ENCODE measurements at regions not wholly inside any gene's neighbourhood (a gene's known extent, or its start where the extent isn't known, plus 50 kb on each side); places are given as distances from the start of the nearest gene placed in this dataset.

DNA sequence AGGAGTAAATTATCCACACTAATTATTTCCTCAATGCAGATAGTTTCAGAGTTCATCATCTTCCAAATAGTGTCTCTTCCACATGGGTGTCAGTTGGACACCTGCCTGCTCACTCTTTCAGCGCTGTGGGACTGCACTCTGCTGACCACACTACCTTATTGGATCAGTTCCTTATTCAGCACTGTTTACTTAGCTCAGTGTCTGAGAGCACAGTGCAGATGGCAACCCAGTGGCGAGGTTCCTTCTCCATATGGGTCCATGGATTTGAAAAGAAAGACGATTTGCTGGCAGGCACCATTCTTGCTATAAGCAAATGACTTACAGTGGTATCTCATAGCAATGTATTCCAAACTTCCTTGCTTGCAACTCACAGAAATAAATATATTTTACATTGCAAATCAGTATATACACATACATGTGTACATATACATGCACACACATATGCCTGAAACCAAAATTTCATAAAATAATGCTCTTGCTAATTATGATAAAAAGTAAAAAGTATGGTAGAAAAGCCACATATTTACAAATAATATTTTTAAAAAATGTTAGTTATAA, 354.8 kb downstream of the INSIG2 start (continued):
- TF ChIP-seq EP300 (IDR thresholded peaks at IDR 0.05; ENCODE audit: borderline replicate concordance in 1 of 2, control insufficient read depth in 1 of 2, low read depth in 2 of 2, low read length in 2 of 2) (no peak), RCOR1 (conservative IDR thresholded peaks at IDR 0.05; ENCODE audit: low read depth, low read length) (no peak), EGR1 (IDR thresholded peaks at IDR 0.05; ENCODE audit: borderline replicate concordance in 1 of 2, low read depth in 2 of 2, low read length in 2 of 2) (no peak), JUNB (IDR thresholded peaks at IDR 0.05) (no peak)

- no peak overlapping the region for H3K9ac ChIP-seq (ENCODE audit: control insufficient read depth, insufficient read depth, low read length)
- SMC1A ChIA-PET (ENCODE audit: uncharacterized antibody, unreplicated experiment) = no interaction called here
- H3K4me3 ChIP-seq = no peak overlapping the region
- H3K27ac ChIP-seq (ENCODE audit: control insufficient read depth, insufficient read depth) = no peak overlapping the region
- in situ Hi-C loops (cut with MboI) (no loop called here), intact Hi-C loops (cut with micrococcal nuclease; ENCODE audit: unreplicated experiment) (no loop called here)
- CTCF ChIA-PET = no interaction called here
- no peaks in the 10 kb centered on the region for H3K36me3 ChIP-seq (ENCODE audit: control insufficient read depth in 2 of 2, insufficient read depth in 2 of 2, low read length in 1 of 2)
- no peak overlapping the region for H3K4me2 ChIP-seq (ENCODE audit: control insufficient read depth, insufficient read depth)
- POLR2A ChIA-PET = no interaction called here
- no peak for DNase-seq (ENCODE audit: low read depth, low spot score)
- no peak for ATAC-seq
- no peak for FAIRE-seq
- no peak overlapping the region for H2AFZ ChIP-seq (ENCODE audit: control insufficient read depth, low read depth, low read length)
- 0% methylated on average over 1 of the region's 1 CpG for WGBS (ENCODE audit: insufficient coverage, insufficient replicate concordance, low lambda C conversion rate, missing lambda C conversion rate)
- no peaks in the 10 kb centered on the region for H3K79me2 ChIP-seq (ENCODE audit: control insufficient read depth, insufficient read depth, low read length)
- BruUV-seq (replicated peaks) = no TSS peak
- no peaks in the 10 kb centered on the region for H3K4me1 ChIP-seq (ENCODE audit: control insufficient read depth, insufficient read depth, low read length)
- no peaks in the 10 kb centered on the region for H3K27me3 ChIP-seq (replicated peaks in 1 of 2; ENCODE audit: control insufficient read depth in 2 of 2, insufficient read depth in 2 of 2, low read length in 1 of 2)
- H4K20me1 ChIP-seq (ENCODE audit: control insufficient read depth, insufficient read depth) = no peaks in the 10 kb centered on the region
- no peaks in the 10 kb centered on the region for H3K9me3 ChIP-seq (replicated peaks; ENCODE audit: control insufficient read depth, insufficient read depth, low read length)
- no peak for TF ChIP-seq ATF2 (IDR thresholded peaks at IDR 0.05; ENCODE audit: low read length)
- no peak for TF ChIP-seq NFYA (IDR thresholded peaks at IDR 0.05; ENCODE audit: borderline replicate concordance, low read depth, low read length)
- TF ChIP-seq SPI1 (IDR thresholded peaks at IDR 0.05; ENCODE audit: borderline replicate concordance, insufficient read depth, low read depth, low read length) = no peak
- TF ChIP-seq TARDBP (IDR thresholded peaks at IDR 0.05; ENCODE audit: borderline replicate concordance) = no peak
- TF ChIP-seq EZH2 (IDR thresholded peaks at IDR 0.05; ENCODE audit: borderline replicate concordance, control insufficient read depth, low read depth, low read length) = no peak
- TF ChIP-seq PML (IDR thresholded peaks at IDR 0.05; ENCODE audit: low read length) = no peak
- TF ChIP-seq ZNF384 (IDR thresholded peaks at IDR 0.05; ENCODE audit: borderline replicate concordance, low read depth, low read length) = no peak
- TF ChIP-seq NR2C2 (IDR thresholded peaks at IDR 0.05; ENCODE audit: borderline replicate concordance, control insufficient read depth, insufficient read length, low read depth) = no peak
- no peak for TF ChIP-seq CHD1 (IDR thresholded peaks at IDR 0.05; ENCODE audit: low read depth, low read length)
- TF ChIP-seq, protein P1, sequence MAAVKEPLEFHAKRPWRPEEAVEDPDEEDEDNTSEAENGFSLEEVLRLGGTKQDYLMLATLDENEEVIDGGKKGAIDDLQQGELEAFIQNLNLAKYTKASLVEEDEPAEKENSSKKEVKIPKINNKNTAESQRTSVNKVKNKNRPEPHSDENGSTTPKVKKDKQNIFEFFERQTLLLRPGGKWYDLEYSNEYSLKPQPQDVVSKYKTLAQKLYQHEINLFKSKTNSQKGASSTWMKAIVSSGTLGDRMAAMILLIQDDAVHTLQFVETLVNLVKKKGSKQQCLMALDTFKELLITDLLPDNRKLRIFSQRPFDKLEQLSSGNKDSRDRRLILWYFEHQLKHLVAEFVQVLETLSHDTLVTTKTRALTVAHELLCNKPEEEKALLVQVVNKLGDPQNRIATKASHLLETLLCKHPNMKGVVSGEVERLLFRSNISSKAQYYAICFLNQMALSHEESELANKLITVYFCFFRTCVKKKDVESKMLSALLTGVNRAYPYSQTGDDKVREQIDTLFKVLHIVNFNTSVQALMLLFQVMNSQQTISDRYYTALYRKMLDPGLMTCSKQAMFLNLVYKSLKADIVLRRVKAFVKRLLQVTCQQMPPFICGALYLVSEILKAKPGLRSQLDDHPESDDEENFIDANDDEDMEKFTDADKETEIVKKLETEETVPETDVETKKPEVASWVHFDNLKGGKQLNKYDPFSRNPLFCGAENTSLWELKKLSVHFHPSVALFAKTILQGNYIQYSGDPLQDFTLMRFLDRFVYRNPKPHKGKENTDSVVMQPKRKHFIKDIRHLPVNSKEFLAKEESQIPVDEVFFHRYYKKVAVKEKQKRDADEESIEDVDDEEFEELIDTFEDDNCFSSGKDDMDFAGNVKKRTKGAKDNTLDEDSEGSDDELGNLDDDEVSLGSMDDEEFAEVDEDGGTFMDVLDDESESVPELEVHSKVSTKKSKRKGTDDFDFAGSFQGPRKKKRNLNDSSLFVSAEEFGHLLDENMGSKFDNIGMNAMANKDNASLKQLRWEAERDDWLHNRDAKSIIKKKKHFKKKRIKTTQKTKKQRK (IDR thresholded peaks at IDR 0.05; ENCODE audit: low read depth, low read length) = no peak
- TF ChIP-seq CHD2 (IDR thresholded peaks at IDR 0.05; ENCODE audit: borderline replicate concordance, low read depth, low read length) = no peak
- RAD21 ChIA-PET (ENCODE audit: unreplicated experiment) = no interaction called here
Measured at GRCh38 chr2:118442046-118442445, 353.8 kb downstream of the INSIG2 start.

Data from GM12878 (cell line).